AG09319 (cell line): ENCODE measurements at regions not wholly inside any gene's neighbourhood (a gene's known extent, or its start where the extent isn't known, plus 50 kb on each side); places are given as distances from the start of the nearest gene placed in this dataset.

Experiments
- DNase-seq: peaks from one replicate; pipeline ENCODE4 v3.0.0-alpha.2; 2010; ENCODE audit warnings: low read depth; ENCODE audit errors: extremely low read depth
- CTCF ChIP-seq: IDR thresholded peaks from 2 replicates; pipeline ENCODE4 v1.5.1; 2011; ENCODE audit warnings: low read depth, mild to moderate bottlenecking, inconsistent platforms, low read length, moderate library complexity

GRCh38 chr12:60845696-60846095 is 1249.9 kb downstream of the SLC16A7 start:
- no peak for TF ChIP-seq CTCF
- no peak for DNase-seq

DNA sequence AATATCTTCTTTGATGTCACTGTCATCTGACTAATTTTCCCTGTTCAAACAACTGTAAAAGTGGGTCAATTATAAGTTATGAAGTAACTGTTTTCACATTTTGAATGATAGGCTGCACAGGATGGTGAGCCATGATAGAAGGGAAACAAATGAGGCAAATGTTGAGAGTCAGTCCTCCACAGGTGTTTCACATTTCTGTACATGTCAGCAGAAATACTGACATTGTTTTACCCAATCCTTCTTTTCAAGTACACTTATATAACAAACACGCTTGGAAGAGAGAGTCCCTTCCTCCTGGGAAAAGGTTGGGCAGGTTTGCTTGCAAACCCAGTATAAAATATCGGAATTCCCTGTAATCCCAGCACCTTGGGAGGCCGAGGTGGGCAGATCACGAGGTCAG is 1251.5 kb downstream of the SLC16A7 start:
- no peak for TF ChIP-seq CTCF
- no peak for DNase-seq

GRCh38 chr12:60849723-60850122 is 1253.9 kb downstream of the SLC16A7 start:
- DNase-seq: no peak
- no peak for TF ChIP-seq CTCF

- no peak for DNase-seq
- TF ChIP-seq CTCF: no peak
Measured at GRCh38 chr12:60853407-60853806, 1257.6 kb downstream of the SLC16A7 start.

DNA sequence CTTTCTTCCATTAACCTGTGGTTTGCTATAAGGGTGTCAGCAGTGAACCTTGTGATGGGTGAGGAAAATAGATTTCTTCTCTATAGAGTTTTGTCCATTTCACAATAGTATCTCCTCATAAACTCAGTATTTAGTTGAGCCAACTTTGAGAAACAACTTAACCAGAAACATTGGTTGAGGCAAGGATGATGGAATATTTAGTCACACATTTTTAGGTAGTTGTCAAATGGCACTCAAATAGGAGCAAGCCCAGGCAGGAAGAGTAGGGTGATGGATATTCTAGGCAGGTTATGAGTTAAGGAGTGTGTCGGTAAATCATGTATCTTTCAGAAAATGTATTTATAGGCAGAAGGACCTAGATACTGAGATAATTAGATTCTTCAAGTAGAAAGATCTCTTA is 1267.6 kb downstream of the SLC16A7 start:
- no peak for DNase-seq
- TF ChIP-seq CTCF: no peak

DNA sequence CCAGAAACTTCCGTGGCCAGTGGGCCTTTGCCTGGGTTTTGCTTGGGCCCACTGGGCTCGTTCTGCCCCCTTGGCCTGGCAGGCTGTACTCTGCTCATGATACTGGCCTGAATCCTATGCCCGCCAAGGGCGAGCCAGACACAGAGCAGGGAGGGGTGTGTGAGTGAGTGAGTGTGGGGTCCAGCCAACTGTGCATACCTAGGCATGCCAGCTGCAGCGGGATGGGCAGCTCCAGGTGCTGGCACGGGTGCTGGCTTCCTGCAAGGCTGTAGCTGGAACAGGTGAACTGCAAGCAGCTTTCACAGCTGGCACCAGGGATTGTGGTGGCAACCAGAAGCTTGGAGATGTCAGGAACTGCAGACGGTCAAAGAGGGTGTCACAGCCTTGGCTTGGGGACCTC is 1276.4 kb downstream of the SLC16A7 start:
- TF ChIP-seq CTCF: no peak
- no peak for DNase-seq

DNA sequence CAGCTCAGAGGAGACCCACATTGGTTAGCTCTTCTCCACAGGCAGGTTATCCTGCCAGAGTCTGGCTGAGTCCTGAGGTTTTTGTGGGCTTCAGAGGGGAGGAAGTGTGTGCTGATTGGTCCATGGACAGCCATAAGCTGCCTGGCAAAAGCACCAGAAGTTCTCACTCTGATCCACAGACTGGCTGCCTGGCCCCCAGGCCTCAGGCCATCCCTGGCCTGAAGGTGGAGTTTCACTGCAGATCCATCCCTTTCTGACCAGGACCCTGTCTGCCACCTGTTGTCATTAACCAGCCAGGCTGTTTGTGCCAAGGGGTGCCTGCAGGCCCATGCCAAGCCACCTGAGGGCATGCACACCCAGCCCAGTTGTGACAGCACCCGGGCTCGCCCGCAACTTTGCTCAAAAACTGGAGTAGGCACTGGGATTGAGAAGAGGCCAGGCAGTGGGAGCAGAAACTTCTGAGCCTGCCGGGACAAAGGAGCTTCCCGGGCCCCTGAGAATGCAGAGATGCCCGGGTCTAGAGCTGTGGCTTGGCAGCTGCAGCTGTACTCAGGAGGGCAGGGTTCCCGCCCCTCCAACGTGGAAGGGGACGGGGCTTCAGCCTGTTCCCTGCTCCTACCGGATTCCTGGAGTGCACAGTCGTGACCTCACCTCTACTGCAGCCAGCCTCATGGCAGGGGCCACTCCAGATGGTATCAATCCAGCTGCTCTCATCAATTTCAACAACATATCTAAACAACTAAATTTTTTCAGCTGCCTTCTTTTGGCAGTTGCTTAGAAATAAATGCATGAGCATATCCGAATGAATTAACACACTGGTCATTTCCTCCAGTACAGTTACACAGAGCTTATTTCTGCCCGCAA is 1277.3 kb downstream of the SLC16A7 start:
- DNase-seq: no peak
- TF ChIP-seq CTCF: no peak
